GM12878 (cell line): ENCODE measurements at regions not wholly inside any gene's neighbourhood (a gene's known extent, or its start where the extent isn't known, plus 50 kb on each side); places are given as distances from the start of the nearest gene placed in this dataset.

ENCODE experiments used
- ATAC-seq: fragments of 200-7000 bp; cut with Tn5 transposase; 3 replicates; pipeline ENCODE4 v1.9.1; 2020; ENCODE audit warnings: mild to moderate bottlenecking, moderate library complexity
- BruUV-seq: library from RNA; stranded (reverse); fragments of 400-500 nt; replicated peaks from 2 replicates; lab custom pipeline; 2021; lab: Mats Ljungman, UMichigan
- CTCF ChIA-PET: fragments of 300-600 bp; sonication (Branson Sonifier 250); formaldehyde crosslinking; extraction: SDS; loops from one replicate; lab custom pipeline; 2021; ENCODE audit warnings: inconsistent platforms; lab: Yijun Ruan, JAX
- POLR2A ChIA-PET: fragments of 350-600 bp; formaldehyde crosslinking; extraction: SDS; loops from one replicate; lab custom pipeline; 2021; ENCODE audit warnings: inconsistent platforms; lab: Charles Lee
- RAD21 ChIA-PET: fragments of 300-600 bp; sonication (Branson Sonifier 250); formaldehyde crosslinking; loops from one replicate; lab custom pipeline; 2023; ENCODE audit warnings: antibody characterized with exemption; ENCODE audit not compliant: unreplicated experiment; lab: Charles Lee
- SMC1A ChIA-PET: fragments of 300-600 bp; sonication (Branson Sonifier 250); formaldehyde crosslinking; loops from one replicate; lab custom pipeline; 2023; ENCODE audit not compliant: unreplicated experiment, uncharacterized antibody; lab: Charles Lee
- DNase-seq: peaks from one replicate; pipeline ENCODE4 v3.0.0-alpha.2; 2011; ENCODE audit warnings: low read depth, low spot score
- FAIRE-seq: peaks from 3 replicates; lab custom pipeline; 2011; peaks lifted over from hg19 to GRCh38; lab: Jason Lieb, UNC
- H2AFZ ChIP-seq: 2 replicates; pipeline ENCODE4 v1.6.0; 2011; ENCODE audit warnings: low read depth, low read length, control low read depth; ENCODE audit not compliant: control insufficient read depth
- H3K27ac ChIP-seq: 2 replicates; pipeline ENCODE4 v1.5.1; 2011; ENCODE audit warnings: control low read depth; ENCODE audit not compliant: control insufficient read depth, insufficient read depth
- H3K27me3 ChIP-seq, 2 experiments: replicated peaks in 1 of 2; 2 replicates each; pipeline versions ENCODE4 v1.6.0 to v1.6.1; 2011; ENCODE audit warnings: low read length in 1 of 2; ENCODE audit not compliant: control insufficient read depth in 2 of 2, insufficient read depth in 2 of 2
- H3K36me3 ChIP-seq, 2 experiments: 2 replicates each; pipeline ENCODE4 v1.5.1; 2011; ENCODE audit warnings: low read length in 1 of 2; ENCODE audit not compliant: control insufficient read depth in 2 of 2, insufficient read depth in 2 of 2
- H3K4me1 ChIP-seq: 2 replicates; pipeline ENCODE4 v1.6.1; 2011; ENCODE audit warnings: mild to moderate bottlenecking, low read length, moderate library complexity, mixed read lengths; ENCODE audit not compliant: control insufficient read depth, insufficient read depth
- H3K4me2 ChIP-seq: 2 replicates; pipeline ENCODE4 v1.6.0; 2011; ENCODE audit warnings: control low read depth; ENCODE audit not compliant: control insufficient read depth, insufficient read depth
- H3K4me3 ChIP-seq: fragments of 200-600 bp; sonication (generic); 2 replicates; pipeline ENCODE4 v1.5.1; 2016
- H3K79me2 ChIP-seq: 2 replicates; pipeline ENCODE4 v1.6.0; 2011; ENCODE audit warnings: low read length; ENCODE audit not compliant: control insufficient read depth, insufficient read depth
- H3K9ac ChIP-seq: 2 replicates; pipeline ENCODE4 v1.8.0; 2011; ENCODE audit warnings: low read length, control low read depth, mixed read lengths; ENCODE audit not compliant: control insufficient read depth, insufficient read depth
- H3K9me3 ChIP-seq: replicated peaks from 3 replicates; pipeline ENCODE4 v1.5.1; 2011; ENCODE audit warnings: mild to moderate bottlenecking, low read length; ENCODE audit not compliant: control insufficient read depth, insufficient read depth
- H4K20me1 ChIP-seq: 2 replicates; pipeline ENCODE4 v1.6.0; 2011; ENCODE audit not compliant: control insufficient read depth, insufficient read depth
- BCL11A ChIP-seq: IDR thresholded peaks from 2 replicates; pipeline ENCODE4 v1.6.1; 2011; ENCODE audit warnings: low read depth, low read length
- CHD1 ChIP-seq: IDR thresholded peaks from 2 replicates; pipeline ENCODE4 v1.6.1; 2012; ENCODE audit warnings: low read depth, low read length, improper control_type of control experiment
- CHD2 ChIP-seq: IDR thresholded peaks from 2 replicates; pipeline ENCODE4 v1.6.1; 2011; ENCODE audit warnings: low read depth, low read length, improper control_type of control experiment, borderline replicate concordance
- CUX1 ChIP-seq: IDR thresholded peaks from 2 replicates; pipeline ENCODE4 v1.6.1; 2012; ENCODE audit warnings: improper control_type of control experiment, low read depth, low read length; ENCODE audit not compliant: insufficient replicate concordance
- NFXL1 ChIP-seq: fragments of 450-650 bp; IDR thresholded peaks from 2 replicates; pipeline ENCODE4 v1.6.1; 2017; ENCODE audit warnings: antibody characterized with exemption, mild to moderate bottlenecking, borderline replicate concordance
- ZNF217 ChIP-seq: fragments of 450-650 bp; IDR thresholded peaks from 2 replicates; pipeline ENCODE4 v1.6.1; 2017; ENCODE audit warnings: antibody characterized with exemption, mild to moderate bottlenecking
- ZZZ3 ChIP-seq: IDR thresholded peaks from 2 replicates; pipeline ENCODE4 v1.6.1; 2011; ENCODE audit warnings: low read depth; ENCODE audit not compliant: control insufficient read depth, insufficient read length
- in situ Hi-C: fragments of 300-500 bp; cut with MboI; formaldehyde crosslinking; loops from 9 replicates; pipeline ENCODE4 v1.14.3; 2018; ENCODE audit warnings: mixed read lengths
- intact Hi-C: fragments of 100-400 bp; cut with micrococcal nuclease; formaldehyde crosslinking; loops from one replicate; pipeline ENCODE4 v1.14.2; 2022; ENCODE audit not compliant: unreplicated experiment

DNA sequence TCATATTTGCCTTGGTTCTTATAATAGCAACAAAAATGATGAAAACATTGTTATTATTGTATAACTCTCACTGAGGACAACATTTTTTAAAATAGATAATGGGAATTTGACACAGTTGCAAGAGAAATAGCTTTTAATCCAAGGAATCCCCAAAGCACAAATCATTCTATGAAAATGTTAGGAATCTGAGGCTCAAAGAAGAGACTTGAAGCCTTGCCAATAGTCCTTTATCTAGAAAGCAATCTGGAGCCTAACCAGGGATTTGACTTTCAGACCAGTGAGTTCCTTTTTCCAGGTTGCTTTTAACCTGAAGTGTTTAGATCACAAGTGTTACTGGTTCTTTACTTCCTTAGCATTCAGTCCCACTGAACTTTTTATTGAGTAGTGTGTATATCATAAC is 574.5 kb upstream of the ZEB2 start:
- intact Hi-C loops: no loop called here
- no peak for ATAC-seq
- ChIA-PET POLR2A (no interaction called here), SMC1A (no interaction called here), CTCF (no interaction called here)
- Histone ChIP-seq H3K9me3 (no peaks in the 10 kb centered on the region), H3K27ac (no peak overlapping the region), H3K79me2 (no peaks in the 10 kb centered on the region), H4K20me1 (no peaks in the 10 kb centered on the region), H2AFZ (no peak overlapping the region), H3K9ac (no peak overlapping the region), H3K36me3 (no peaks in the 10 kb centered on the region), H3K4me3 (no peak overlapping the region), H3K4me1 (no peaks in the 10 kb centered on the region)
- BruUV-seq: no TSS peak
- no peak for FAIRE-seq
- no peak for TF ChIP-seq ZNF217
- TF ChIP-seq CUX1: no peak
- TF ChIP-seq CHD2: no peak
- TF ChIP-seq NFXL1: no peak
- no peak for TF ChIP-seq BCL11A
- no peak for TF ChIP-seq CHD1
- no peak for TF ChIP-seq ZZZ3
- TF ChIP-seq, all 136 proteins: peak for 0
- Histone ChIP-seq H3K27me3 (no peaks in the 10 kb centered on the region; a peak in 1 of 4 replicates), H3K4me2 (no peak overlapping the region)
- no peak for DNase-seq
- in situ Hi-C loops: no loop called here
- RAD21 ChIA-PET: no interaction called here
